H1 (cell line): ENCODE measurements at regions not wholly inside any gene's neighbourhood (a gene's known extent, or its start where the extent isn't known, plus 50 kb on each side); places are given as distances from the start of the nearest gene placed in this dataset.

ENCODE experiments used
- CTCF ChIA-PET: fragments of 300-600 bp; sonication (Branson Sonifier 250); formaldehyde crosslinking; loops from one replicate; lab custom pipeline; 2021; ENCODE audit not compliant: partially characterized antibody; lab: Charles Lee
- POLR2A ChIA-PET: fragments of 300-600 bp; sonication (Branson Sonifier 250); formaldehyde crosslinking; loops from one replicate; lab custom pipeline; 2021; ENCODE audit warnings: inconsistent platforms; ENCODE audit not compliant: partially characterized antibody; lab: Charles Lee
- DNase-seq, 2 experiments: peaks; one replicate each; pipeline versions ENCODE4 v3.0.0 to v3.0.0-alpha.2; 2010 to 2022; ENCODE audit warnings: low spot score in 2 of 2, low read depth in 1 of 2, mixed read lengths in 1 of 2
- FAIRE-seq: peaks from 2 replicates; lab custom pipeline; 2011; peaks lifted over from hg19 to GRCh38; lab: Jason Lieb, UNC
- H2AFZ ChIP-seq: 2 replicates; pipeline ENCODE4 v1.8.1; 2012; ENCODE audit warnings: low read length, inconsistent platforms
- H2AK5ac ChIP-seq: 2 replicates; pipeline ENCODE4 v1.6.1; 2013; ENCODE audit warnings: low read depth, low read length
- H2BK120ac ChIP-seq: replicated peaks from 2 replicates; pipeline ENCODE3; 2013; ENCODE audit warnings: low read depth, low read length, inconsistent platforms
- H2BK12ac ChIP-seq: 2 replicates; pipeline ENCODE4 v1.6.1; 2013; ENCODE audit warnings: low read depth, low read length
- H2BK15ac ChIP-seq: 2 replicates; pipeline ENCODE4 v1.6.1; 2013; ENCODE audit warnings: low read length
- H2BK20ac ChIP-seq: 2 replicates; pipeline ENCODE4 v1.6.1; 2013; ENCODE audit warnings: low read length
- H2BK5ac ChIP-seq: 2 replicates; pipeline ENCODE4 v1.6.1; 2013; ENCODE audit warnings: low read depth, low read length
- H3K14ac ChIP-seq: 2 replicates; pipeline ENCODE4 v1.6.1; 2013; ENCODE audit warnings: inconsistent platforms; ENCODE audit not compliant: insufficient read length
- H3K18ac ChIP-seq: 2 replicates; pipeline ENCODE4 v1.6.1; 2013; ENCODE audit warnings: low read length; ENCODE audit errors: extremely low read depth
- H3K23ac ChIP-seq: 2 replicates; pipeline ENCODE4 v1.6.1; 2013; ENCODE audit warnings: inconsistent platforms; ENCODE audit not compliant: insufficient read length
- H3K23me2 ChIP-seq: 2 replicates; pipeline ENCODE4 v1.6.1; 2013; ENCODE audit warnings: low read depth, low read length
- H3K27ac ChIP-seq: 2 replicates; pipeline ENCODE4 v1.6.1; 2011; ENCODE audit warnings: low read depth, low read length, inconsistent platforms
- H3K27me3 ChIP-seq, 4 experiments: replicated peaks in 1 of 4; 1 replicate in 1 of 4; 2 replicates in 3 of 4; pipeline versions ENCODE4 v1.6.1 to v1.8.1; 2011 to 2013; ENCODE audit warnings: low read length in 3 of 4, mild to moderate bottlenecking in 3 of 4, inconsistent platforms in 2 of 4, mixed read lengths in 2 of 4, moderate library complexity in 1 of 4; ENCODE audit not compliant: control insufficient read depth in 3 of 4, insufficient read depth in 3 of 4; ENCODE audit errors: extremely low read depth in 1 of 4
- H3K36me3 ChIP-seq, 4 experiments: 2 replicates each; pipeline versions ENCODE4 v1.6.1 to v1.8.1; 2011 to 2013; ENCODE audit warnings: mild to moderate bottlenecking in 4 of 4, low read length in 3 of 4, moderate library complexity in 2 of 4, control low read depth in 1 of 4, inconsistent platforms in 1 of 4; ENCODE audit not compliant: insufficient read depth in 4 of 4, control insufficient read depth in 2 of 4
- H3K4ac ChIP-seq: replicated peaks from 2 replicates; pipeline ENCODE3; 2013; ENCODE audit warnings: low read length, low read depth, mixed read lengths, inconsistent platforms; ENCODE audit not compliant: insufficient read length
- H3K4me1 ChIP-seq, 4 experiments: replicated peaks in 1 of 4; 1 replicate in 1 of 4; 2 replicates in 3 of 4; pipeline versions ENCODE4 v1.6.1 to v1.8.1; 2011 to 2013; ENCODE audit warnings: low read length in 3 of 4, inconsistent platforms in 2 of 4, mixed read lengths in 1 of 4; ENCODE audit not compliant: insufficient read depth in 4 of 4, control insufficient read depth in 3 of 4
- H3K4me2 ChIP-seq, 2 experiments: 2 replicates each; pipeline versions ENCODE4 v1.6.1 to v1.8.1; 2011 to 2013; ENCODE audit warnings: low read depth in 2 of 2, low read length in 2 of 2, control low read depth in 1 of 2, inconsistent platforms in 1 of 2, mild to moderate bottlenecking in 1 of 2; ENCODE audit not compliant: insufficient read depth in 1 of 2
- H3K4me3 ChIP-seq, 4 experiments: fragments of 200-600, 300-600 bp in 1 of 4; sonication (generic), shearing (Covaris generic), sonication (Bioruptor Twin) in 1 of 4; 2 replicates each; pipeline versions ENCODE4 v1.5.1 to v1.8.1; 2011 to 2016; ENCODE audit warnings: low read length in 4 of 4, low read depth in 3 of 4, control low read depth in 2 of 4, inconsistent platforms in 2 of 4, mild to moderate bottlenecking in 2 of 4, mixed read lengths in 1 of 4, moderate library complexity in 1 of 4; ENCODE audit not compliant: insufficient read depth in 2 of 4; ENCODE audit errors: extremely low read depth in 1 of 4
- H3K56ac ChIP-seq: replicated peaks from 2 replicates; pipeline ENCODE3; 2013; ENCODE audit warnings: low read depth, mild to moderate bottlenecking, mixed read lengths, low read length, inconsistent platforms; ENCODE audit not compliant: insufficient read length
- H3K79me1 ChIP-seq: 2 replicates; pipeline ENCODE4 v1.6.1; 2013; ENCODE audit warnings: low read depth, low read length, control low read depth
- H3K79me2 ChIP-seq, 2 experiments: 2 replicates each; pipeline versions ENCODE4 v1.6.1 to v1.8.1; 2012 to 2013; ENCODE audit warnings: low read length in 2 of 2, mild to moderate bottlenecking in 2 of 2, inconsistent platforms in 1 of 2; ENCODE audit not compliant: insufficient read depth in 2 of 2, control insufficient read depth in 1 of 2
- H3K9ac ChIP-seq, 4 experiments: replicated peaks in 1 of 4; 1 replicate in 1 of 4; 2 replicates in 3 of 4; pipeline versions ENCODE4 v1.6.1 to v1.8.1; 2011 to 2013; ENCODE audit warnings: low read depth in 3 of 4, low read length in 3 of 4, control low read depth in 2 of 4, mild to moderate bottlenecking in 2 of 4, moderate library complexity in 2 of 4, inconsistent platforms in 1 of 4; ENCODE audit errors: extremely low read depth in 1 of 4
- H3K9me3 ChIP-seq, 2 experiments: 2 replicates each; pipeline versions ENCODE4 v1.6.1 to v1.8.1; 2012 to 2013; ENCODE audit warnings: mild to moderate bottlenecking in 2 of 2, moderate library complexity in 2 of 2, control low read depth in 1 of 2, inconsistent platforms in 1 of 2, low read depth in 1 of 2, low read length in 1 of 2, mixed read lengths in 1 of 2; ENCODE audit not compliant: insufficient read depth in 2 of 2
- H4K20me1 ChIP-seq, 2 experiments: replicated peaks in 1 of 2; 2 replicates each; pipeline versions ENCODE3 to v1.8.1; 2011 to 2013; ENCODE audit warnings: inconsistent platforms in 2 of 2, low read length in 2 of 2, mild to moderate bottlenecking in 1 of 2; ENCODE audit not compliant: insufficient read depth in 2 of 2, control insufficient read depth in 1 of 2
- H4K5ac ChIP-seq: 2 replicates; pipeline ENCODE4 v1.6.1; 2013; ENCODE audit warnings: low read length, low read depth, mixed read lengths, inconsistent platforms; ENCODE audit not compliant: insufficient read length
- H4K8ac ChIP-seq: 2 replicates; pipeline ENCODE4 v1.8.0; 2013; ENCODE audit warnings: mild to moderate bottlenecking, moderate library complexity, low read length, inconsistent platforms; ENCODE audit not compliant: insufficient read depth; ENCODE audit errors: extremely low read depth
- H4K91ac ChIP-seq: replicated peaks from 2 replicates; pipeline ENCODE3; 2013; ENCODE audit warnings: low read length, mixed read lengths, inconsistent platforms; ENCODE audit not compliant: insufficient read length
- CEBPB ChIP-seq: IDR thresholded peaks from 2 replicates; pipeline ENCODE4 v1.6.1; 2012; ENCODE audit warnings: low read depth, low read length
- NANOG ChIP-seq: IDR thresholded peaks from 2 replicates; pipeline ENCODE4 v1.6.1; 2011; ENCODE audit warnings: low read length, low read depth, mild to moderate bottlenecking, inconsistent platforms; ENCODE audit not compliant: insufficient read depth, poor library complexity, severe bottlenecking
- WGBS, 2 experiments: shearing (Covaris generic) in 1 of 2; methylation state at CpG; one replicate each; pipeline versions ENCODE4 v1.1.6 to v1.1.7; 2013 to 2015; ENCODE audit warnings: low lambda C conversion rate in 2 of 2, mixed read lengths in 2 of 2, inconsistent platforms in 1 of 2, low coverage in 1 of 2, missing lambda C conversion rate in 1 of 2; ENCODE audit not compliant: insufficient replicate concordance in 2 of 2, insufficient coverage in 1 of 2, insufficient read length in 1 of 2; ENCODE audit errors: extremely low coverage in 1 of 2, missing lambda C conversion rate in 1 of 2; 5-methylcytosine and 5-hydroxymethylcytosine counted together

DNA sequence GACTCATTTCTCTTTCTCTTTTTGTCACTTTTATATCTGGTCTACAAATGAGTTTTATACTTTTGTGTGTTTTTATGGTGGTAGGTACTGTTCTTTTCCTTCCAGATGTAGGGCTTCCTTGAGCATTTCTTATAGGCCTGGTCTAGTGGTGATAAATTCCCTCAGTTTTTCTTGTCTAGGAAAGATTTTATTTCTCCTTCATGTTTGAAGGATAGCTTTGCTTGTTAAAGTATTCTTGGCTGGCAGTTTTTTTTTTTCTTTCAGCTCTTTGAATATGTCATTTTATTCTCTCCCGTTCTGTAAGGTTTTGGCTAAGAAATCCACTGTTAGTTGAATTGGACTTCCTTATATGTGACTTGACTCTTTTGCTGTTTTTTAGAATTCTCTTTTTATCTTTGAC lies 292.7 kb downstream of the RPS24 start:
- CTCF ChIA-PET, result no interaction called here
- TF ChIP-seq NANOG (no peak), CEBPB (no peak)
- WGBS, 2 experiments, result 89% methylated on average over 1 of the region's 1 CpG; no CpG with 5 or more reads in 1 of the 2 experiments

More for the DNA sequence above, 292.7 kb downstream of the RPS24 start:
- no peaks in the 10 kb centered on the region for H3K79me2 ChIP-seq
- H3K4ac ChIP-seq, result no peak overlapping the region
- POLR2A ChIA-PET, result no interaction called here
- H2BK120ac ChIP-seq, result no peak overlapping the region
- H2BK5ac ChIP-seq, result no peak overlapping the region
- FAIRE-seq (no peak), DNase-seq (no peak)
- no peak overlapping the region for H4K91ac ChIP-seq
- H3K4me2 ChIP-seq, result no peak overlapping the region
- H3K79me1 ChIP-seq, result no peaks in the 10 kb centered on the region
- H2BK15ac ChIP-seq, result no peak overlapping the region
- no peaks in the 10 kb centered on the region for H3K23me2 ChIP-seq
- H3K4me1 ChIP-seq, result no peaks in the 10 kb centered on the region; a peak in 1 of 7 replicates
- H3K9me3 ChIP-seq, result peaks cover 0 to 3% of the 10 kb centered on the region in 2 experiments; a peak in 1 of 4 replicates
- H2BK20ac ChIP-seq, result no peak overlapping the region
- H3K27me3 ChIP-seq, result no peaks in the 10 kb centered on the region
- no peak overlapping the region for H4K5ac ChIP-seq
- H3K9ac ChIP-seq, result no peak overlapping the region
- H2BK12ac ChIP-seq, result no peak overlapping the region
- H3K18ac ChIP-seq, result no peak overlapping the region
- no peak overlapping the region for H4K8ac ChIP-seq
- H3K36me3 ChIP-seq, result no peaks in the 10 kb centered on the region
- no peaks in the 10 kb centered on the region for H4K20me1 ChIP-seq
- no peak overlapping the region for H3K4me3 ChIP-seq
- H3K23ac ChIP-seq, result no peak overlapping the region
- H2AK5ac ChIP-seq, result no peak overlapping the region
- H3K14ac ChIP-seq, result no peak overlapping the region
- no peak overlapping the region for H3K27ac ChIP-seq
- no peak overlapping the region for H2AFZ ChIP-seq
- H3K56ac ChIP-seq, result no peak overlapping the region
